Tibial nerve (tissue), 4 donors: ENCODE measurements at regions not wholly inside any gene's neighbourhood (a gene's known extent, or its start where the extent isn't known, plus 50 kb on each side); places are given as distances from the start of the nearest gene placed in this dataset.

ENCODE experiments used
- DNase-seq, 2 donors: peaks; one replicate each; pipeline ENCODE4 v3.0.0-alpha.2; 2019; ENCODE audit warnings: low spot score in 2 of 2
- H3K27ac ChIP-seq, 4 donors: fragments of 200-600 bp; sonication (generic) in 3 of 4; one replicate each; pipeline ENCODE4 v1.5.1; 2017 to 2019; ENCODE audit warnings: mild to moderate bottlenecking in 1 of 4
- H3K27me3 ChIP-seq, 2 donors: fragments of 200-600 bp; sonication (generic) in 1 of 2; one replicate each; pipeline versions ENCODE4 v1.5.1 to v1.6.0; 2017 to 2019
- H3K36me3 ChIP-seq, 3 donors: fragments of 200-600 bp; sonication (generic); one replicate each; pipeline ENCODE4 v1.5.1; 2018 to 2019
- H3K4me1 ChIP-seq, 4 donors: fragments of 200-600 bp; sonication (generic) in 3 of 4; one replicate each; pipeline ENCODE4 v1.5.1; 2017 to 2019
- H3K4me3 ChIP-seq, 4 donors: fragments of 200-600 bp; sonication (generic) in 3 of 4; one replicate each; pipeline ENCODE4 v1.5.1; 2017 to 2019; ENCODE audit warnings: mild to moderate bottlenecking in 1 of 4, moderate library complexity in 1 of 4
- H3K9me3 ChIP-seq, 4 donors: fragments of 200-600 bp; sonication (generic) in 3 of 4; one replicate each; pipeline ENCODE4 v1.5.1; 2017 to 2019
- EP300 ChIP-seq, 2 donors: sonication (generic); formaldehyde crosslinking; IDR thresholded peaks; one replicate each; pipeline ENCODE4 v1.6.1; 2017; ENCODE audit warnings: antibody characterized with exemption in 2 of 2, mild to moderate bottlenecking in 1 of 2
- POLR2A ChIP-seq, 2 donors: fragments of 450-650 bp; IDR thresholded peaks; one replicate each; pipeline ENCODE4 v1.6.1; 2017; ENCODE audit warnings: antibody characterized with exemption in 2 of 2, mild to moderate bottlenecking in 2 of 2, moderate library complexity in 2 of 2
- WGBS, 2 donors: methylation state at CpG; one replicate each; pipeline ENCODE4 v1.1.5; 2018; 5-methylcytosine and 5-hydroxymethylcytosine counted together
- TF ChIP-seq, protein P1 (sequence below), 5 experiments: fragments of 200-600 bp in 3 of 5; fragments of 450-650 bp in 2 of 5; sonication (generic) in 3 of 5; IDR thresholded peaks; one replicate each; pipeline ENCODE4 v1.5.1; 2016 to 2019; ENCODE audit warnings: antibody characterized with exemption in 5 of 5, mild to moderate bottlenecking in 3 of 5, moderate library complexity in 2 of 5

DNA sequence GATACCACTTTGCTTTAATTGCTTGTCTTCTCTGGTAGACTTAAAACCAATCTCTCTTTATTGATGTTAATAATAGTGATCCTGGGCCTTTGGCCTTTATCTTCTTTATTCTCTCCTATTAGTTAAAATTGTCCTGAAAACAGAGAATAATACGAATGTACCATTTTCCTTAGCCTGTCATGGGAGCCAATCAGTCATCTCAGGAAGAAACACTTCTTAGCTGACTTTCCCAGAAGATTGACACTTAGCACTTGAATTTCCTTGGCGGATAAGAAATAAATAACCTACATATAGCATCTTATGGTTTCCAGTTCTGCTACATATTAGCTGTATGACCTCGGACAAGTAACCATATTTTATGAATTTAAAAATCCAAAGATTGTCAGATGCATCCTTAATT is 338.4 kb upstream of the SLC14A2 start:
- WGBS, 2 donors = 92 to 95% methylated on average over 3 of the region's 3 CpGs
- Histone ChIP-seq H3K9me3 (peaks cover 0 to 14% (median 4%) of the 10 kb centered on the region in 4 donors), H3K27ac (no peak overlapping the region), H3K4me1 (no peaks in the 10 kb centered on the region), H3K27me3 (no peaks in the 10 kb centered on the region), H3K36me3 (no peaks in the 10 kb centered on the region), H3K4me3 (no peak overlapping the region)
- DNase-seq = no peak
- no peak for TF ChIP-seq EP300 (IDR thresholded peaks at IDR 0.05)
- TF ChIP-seq POLR2A (IDR thresholded peaks at IDR 0.05) = no peak
- TF ChIP-seq, protein P1, sequence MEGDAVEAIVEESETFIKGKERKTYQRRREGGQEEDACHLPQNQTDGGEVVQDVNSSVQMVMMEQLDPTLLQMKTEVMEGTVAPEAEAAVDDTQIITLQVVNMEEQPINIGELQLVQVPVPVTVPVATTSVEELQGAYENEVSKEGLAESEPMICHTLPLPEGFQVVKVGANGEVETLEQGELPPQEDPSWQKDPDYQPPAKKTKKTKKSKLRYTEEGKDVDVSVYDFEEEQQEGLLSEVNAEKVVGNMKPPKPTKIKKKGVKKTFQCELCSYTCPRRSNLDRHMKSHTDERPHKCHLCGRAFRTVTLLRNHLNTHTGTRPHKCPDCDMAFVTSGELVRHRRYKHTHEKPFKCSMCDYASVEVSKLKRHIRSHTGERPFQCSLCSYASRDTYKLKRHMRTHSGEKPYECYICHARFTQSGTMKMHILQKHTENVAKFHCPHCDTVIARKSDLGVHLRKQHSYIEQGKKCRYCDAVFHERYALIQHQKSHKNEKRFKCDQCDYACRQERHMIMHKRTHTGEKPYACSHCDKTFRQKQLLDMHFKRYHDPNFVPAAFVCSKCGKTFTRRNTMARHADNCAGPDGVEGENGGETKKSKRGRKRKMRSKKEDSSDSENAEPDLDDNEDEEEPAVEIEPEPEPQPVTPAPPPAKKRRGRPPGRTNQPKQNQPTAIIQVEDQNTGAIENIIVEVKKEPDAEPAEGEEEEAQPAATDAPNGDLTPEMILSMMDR (IDR thresholded peaks at IDR 0.05) = no peak

DNA sequence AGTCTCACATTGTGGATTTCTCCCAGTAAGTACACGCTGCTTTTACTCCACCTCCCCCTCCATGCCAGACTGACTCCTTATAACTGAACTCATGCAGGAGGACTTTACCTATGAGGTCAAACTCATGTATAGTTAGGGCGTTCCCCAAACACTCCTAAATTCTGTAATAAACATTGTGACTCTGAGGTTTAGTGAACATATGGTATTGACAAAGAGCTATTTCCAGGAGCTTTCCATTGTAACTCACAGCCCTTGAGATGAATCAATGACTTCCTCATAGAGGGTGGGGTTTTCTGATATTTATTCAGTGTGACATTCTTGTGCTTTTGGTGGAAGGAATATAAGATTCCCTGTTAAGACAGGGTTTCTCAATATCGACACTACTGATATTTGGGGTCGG is 337.4 kb upstream of the SLC14A2 start:
- Histone ChIP-seq H3K4me3 (no peak overlapping the region), H3K27ac (no peak overlapping the region), H3K4me1 (no peaks in the 10 kb centered on the region), H3K27me3 (no peaks in the 10 kb centered on the region), H3K9me3 (peaks cover 0 to 12% (median 4%) of the 10 kb centered on the region in 4 donors), H3K36me3 (no peaks in the 10 kb centered on the region)
- 91 to 95% methylated on average over 4 of the region's 4 CpGs for WGBS, 2 donors
- no peak for DNase-seq
- TF ChIP-seq, protein P1 (IDR thresholded peaks at IDR 0.05) = no peak
- TF ChIP-seq EP300 (IDR thresholded peaks at IDR 0.05) = no peak
- TF ChIP-seq POLR2A (IDR thresholded peaks at IDR 0.05) = no peak

DNA sequence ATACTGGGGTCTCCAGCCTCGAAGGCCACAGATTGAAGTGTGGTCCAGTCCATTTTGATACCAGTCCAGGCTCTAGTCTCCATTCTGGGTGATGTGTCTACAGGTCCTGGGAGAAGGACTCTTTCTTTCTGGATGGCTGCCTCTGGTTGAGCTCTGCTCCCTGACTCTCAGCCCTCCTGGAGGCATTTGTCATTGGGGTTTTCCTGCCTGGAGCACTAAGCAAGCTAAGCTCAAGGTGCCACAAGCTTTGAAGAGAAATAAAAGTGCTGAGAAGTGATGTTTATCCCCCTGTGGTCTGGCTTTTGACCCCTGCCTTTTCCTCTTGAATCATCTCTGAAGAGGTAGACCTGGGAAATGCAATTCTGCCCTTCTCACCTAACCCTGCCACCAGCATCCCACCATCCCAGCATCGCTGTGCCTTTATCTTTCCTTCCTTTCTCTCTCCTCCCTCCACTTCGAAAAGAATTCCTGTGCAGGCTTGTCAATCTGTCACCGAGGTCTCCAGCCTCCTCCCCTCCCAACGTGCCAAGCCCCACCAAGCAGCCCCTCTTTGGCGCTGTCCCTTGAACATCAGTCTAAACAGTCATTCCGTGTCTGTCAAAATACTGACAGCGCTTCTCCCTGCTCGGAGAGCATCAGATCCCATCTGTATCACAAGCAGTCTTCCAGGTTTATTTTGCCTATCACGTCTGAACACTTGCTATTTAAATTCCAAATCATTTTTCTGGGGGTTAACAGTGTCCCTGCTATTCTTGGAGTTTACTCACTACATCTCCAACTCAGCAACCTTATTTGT is 334.6 kb upstream of the SLC14A2 start:
- H3K4me3 ChIP-seq = no peak overlapping the region
- H3K4me1 ChIP-seq = no peaks in the 10 kb centered on the region
- H3K27ac ChIP-seq = no peak overlapping the region
- peaks cover 0 to 3% (median 0%) of the 10 kb centered on the region in 4 donors for H3K9me3 ChIP-seq
- WGBS, 2 donors = 83% methylated on average over 10 of the region's 10 CpGs
- TF ChIP-seq, protein P1 (IDR thresholded peaks at IDR 0.05) = no peak
- no peaks in the 10 kb centered on the region for H3K27me3 ChIP-seq
- H3K36me3 ChIP-seq = no peaks in the 10 kb centered on the region
- DNase-seq = no peak

DNA sequence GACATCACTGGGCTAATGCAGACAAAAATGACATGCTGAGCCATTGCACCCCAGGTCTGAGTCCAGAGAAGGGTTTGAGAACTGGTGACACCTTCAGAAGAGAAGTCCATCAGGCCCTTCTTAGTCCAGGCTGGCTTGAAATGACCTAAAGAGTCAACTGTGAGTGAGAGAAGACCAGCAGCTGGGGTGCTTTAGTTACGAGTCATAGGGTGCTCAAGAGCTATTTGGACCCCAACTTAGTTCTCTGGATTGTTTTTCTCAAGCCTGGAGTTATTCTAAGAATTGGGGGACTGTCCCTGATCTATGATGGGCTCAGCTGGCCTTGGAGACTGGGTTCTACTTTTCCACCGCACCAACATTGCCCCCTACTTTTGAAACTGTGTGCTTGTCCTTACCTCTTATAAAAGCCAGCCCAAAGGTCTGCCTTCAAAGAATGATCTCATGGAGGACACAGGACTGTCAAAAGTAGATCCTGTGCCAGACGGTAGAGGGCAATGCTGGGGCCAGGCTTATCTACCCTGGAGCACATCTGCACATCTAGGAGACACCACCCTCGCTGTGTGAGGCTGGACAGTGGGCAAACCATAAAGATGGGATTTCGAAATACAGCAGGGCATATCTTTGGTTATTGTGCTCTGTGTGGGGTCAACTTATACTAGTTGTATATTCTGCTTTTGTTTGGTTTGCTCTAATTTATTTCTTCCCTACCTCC is 333.0 kb upstream of the SLC14A2 start:
- no peak for DNase-seq
- Histone ChIP-seq H3K9me3 (no peaks in the 10 kb centered on the region), H3K4me3 (no peak overlapping the region), H3K27me3 (no peaks in the 10 kb centered on the region), H3K27ac (no peak overlapping the region), H3K4me1 (no peaks in the 10 kb centered on the region), H3K36me3 (no peaks in the 10 kb centered on the region)
- WGBS, 2 donors = 76 to 85% methylated on average over 5 of the region's 5 CpGs
- TF ChIP-seq, protein P1 (IDR thresholded peaks at IDR 0.05) = no peak
- TF ChIP-seq EP300 (IDR thresholded peaks at IDR 0.05) (no peak), POLR2A (IDR thresholded peaks at IDR 0.05) (no peak)

DNA sequence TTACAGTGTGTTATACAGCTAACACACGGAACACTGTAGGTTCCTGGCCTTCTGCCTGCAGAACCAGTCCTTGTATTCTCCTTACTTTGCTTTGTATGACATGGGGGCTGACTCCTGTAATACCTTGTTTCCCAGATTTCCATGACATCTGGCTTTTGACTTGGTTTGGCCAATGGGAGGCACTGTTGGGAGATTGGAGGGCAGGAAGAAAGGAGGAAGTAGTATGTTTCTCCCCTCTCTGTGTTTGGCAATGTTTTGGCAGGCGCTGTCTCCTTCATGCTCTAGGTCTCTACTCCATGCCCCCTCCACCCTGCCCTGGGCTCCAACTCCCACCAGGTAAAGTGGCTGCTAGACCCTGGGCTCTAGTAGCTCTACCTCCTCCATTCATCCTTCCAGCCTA is 331.1 kb upstream of the SLC14A2 start:
- H3K27me3 ChIP-seq = no peaks in the 10 kb centered on the region
- no peak overlapping the region for H3K27ac ChIP-seq
- WGBS, 2 donors = 89% methylated on average over 2 of the region's 2 CpGs
- H3K36me3 ChIP-seq = no peaks in the 10 kb centered on the region
- no peak overlapping the region for H3K4me3 ChIP-seq
- TF ChIP-seq EP300 (IDR thresholded peaks at IDR 0.05) = no peak
- TF ChIP-seq, protein P1 (IDR thresholded peaks at IDR 0.05) = no peak
- no peaks in the 10 kb centered on the region for H3K4me1 ChIP-seq
- no peaks in the 10 kb centered on the region for H3K9me3 ChIP-seq
- no peak for DNase-seq
